HepG2 (cell line): ENCODE measurements at regions not wholly inside any gene's neighbourhood (a gene's known extent, or its start where the extent isn't known, plus 50 kb on each side); places are given as distances from the start of the nearest gene placed in this dataset.

Experiments used
- DDIT3 ChIP-seq: sonication (generic); formaldehyde crosslinking; IDR thresholded peaks from 2 replicates; pipeline ENCODE4 v1.4.0; 2020; ENCODE audit warnings: mild to moderate bottlenecking, missing genetic modification reagents
- NCOA1 ChIP-seq: sonication (generic); formaldehyde crosslinking; IDR thresholded peaks from 2 replicates; pipeline ENCODE4 v1.9.0; 2021; ENCODE audit warnings: missing genetic modification reagents
- PHF8 ChIP-seq: sonication (generic); formaldehyde crosslinking; IDR thresholded peaks from 2 replicates; pipeline ENCODE4 v1.5.0; 2020; ENCODE audit warnings: missing genetic modification reagents
- RORA ChIP-seq: sonication (generic); formaldehyde crosslinking; IDR thresholded peaks from 2 replicates; pipeline ENCODE4 v1.5.0; 2020; ENCODE audit warnings: mild to moderate bottlenecking, missing genetic modification reagents, moderate library complexity
- SP1 ChIP-seq, 2 experiments: fragments of 450-650 bp in 1 of 2; sonication (generic) in 1 of 2; formaldehyde crosslinking in 1 of 2; IDR thresholded peaks; 2 replicates each; pipeline versions ENCODE4 v1.4.0 to v1.6.1; 2016 to 2020; ENCODE audit warnings: missing genetic modification reagents in 1 of 2
- STAG1 ChIP-seq: sonication (generic); formaldehyde crosslinking; IDR thresholded peaks from 2 replicates; pipeline ENCODE4 v1.4.0; 2020; ENCODE audit warnings: missing genetic modification reagents
- ZNF570 ChIP-seq: sonication (generic); formaldehyde crosslinking; IDR thresholded peaks from 2 replicates; pipeline ENCODE4 v1.4.0; 2020; ENCODE audit warnings: mild to moderate bottlenecking, missing genetic modification reagents, borderline replicate concordance
- ZNF646 ChIP-seq: sonication (generic); formaldehyde crosslinking; IDR thresholded peaks from 2 replicates; pipeline ENCODE4 v1.9.0; 2021; ENCODE audit warnings: mild to moderate bottlenecking, missing genetic modification reagents

- no peak for TF ChIP-seq ZNF570
- no peak for TF ChIP-seq SP1 (IDR thresholded peaks at IDR 0.05)
- no peak for TF ChIP-seq SP1 (CRISPR knock-in tag; IDR thresholded peaks at IDR 0.05)
- no peak for TF ChIP-seq STAG1 (CRISPR knock-in tag)
- no peak for TF ChIP-seq ZNF646 (CRISPR knock-in tag)
- no peak for TF ChIP-seq PHF8 (CRISPR knock-in tag)
- TF ChIP-seq DDIT3 (CRISPR knock-in tag) = no peak
- TF ChIP-seq RORA (CRISPR knock-in tag) = no peak
- no peak for TF ChIP-seq NCOA1 (CRISPR knock-in tag)
Measured at GRCh38 chr7:130970696-130971095, 236.7 kb upstream of the KLF14 start (continued).
